GM12873 (cell line): ENCODE measurements at regions not wholly inside any gene's neighbourhood (a gene's known extent, or its start where the extent isn't known, plus 50 kb on each side); places are given as distances from the start of the nearest gene placed in this dataset.

Experiments used
- TF ChIP-seq, protein P1 (sequence below): IDR thresholded peaks from 2 replicates; pipeline ENCODE4 v1.5.1; 2012; ENCODE audit warnings: low read depth, mild to moderate bottlenecking, moderate library complexity, low read length, control low read depth; ENCODE audit not compliant: insufficient read depth; ENCODE audit errors: missing control alignments

DNA sequence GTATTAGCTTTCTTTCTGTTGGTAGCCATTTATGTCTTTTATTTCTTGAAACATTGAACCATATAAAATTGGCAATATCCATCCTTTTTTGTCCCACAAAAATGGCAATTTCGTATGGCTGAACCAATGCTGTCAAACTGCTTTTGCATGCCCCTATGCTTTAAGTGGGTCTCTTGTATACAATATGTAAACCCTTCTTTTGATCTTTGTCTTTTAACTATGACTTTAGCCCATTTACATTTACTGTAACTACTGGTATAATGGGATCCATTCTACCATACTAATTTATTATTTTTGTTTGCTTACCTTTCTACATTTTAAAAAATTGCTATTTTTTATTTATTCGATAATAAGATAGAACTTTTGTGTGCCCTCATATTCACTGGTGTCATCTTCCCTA, 93.4 kb downstream of the TENT4A start:
- TF ChIP-seq, protein P1, sequence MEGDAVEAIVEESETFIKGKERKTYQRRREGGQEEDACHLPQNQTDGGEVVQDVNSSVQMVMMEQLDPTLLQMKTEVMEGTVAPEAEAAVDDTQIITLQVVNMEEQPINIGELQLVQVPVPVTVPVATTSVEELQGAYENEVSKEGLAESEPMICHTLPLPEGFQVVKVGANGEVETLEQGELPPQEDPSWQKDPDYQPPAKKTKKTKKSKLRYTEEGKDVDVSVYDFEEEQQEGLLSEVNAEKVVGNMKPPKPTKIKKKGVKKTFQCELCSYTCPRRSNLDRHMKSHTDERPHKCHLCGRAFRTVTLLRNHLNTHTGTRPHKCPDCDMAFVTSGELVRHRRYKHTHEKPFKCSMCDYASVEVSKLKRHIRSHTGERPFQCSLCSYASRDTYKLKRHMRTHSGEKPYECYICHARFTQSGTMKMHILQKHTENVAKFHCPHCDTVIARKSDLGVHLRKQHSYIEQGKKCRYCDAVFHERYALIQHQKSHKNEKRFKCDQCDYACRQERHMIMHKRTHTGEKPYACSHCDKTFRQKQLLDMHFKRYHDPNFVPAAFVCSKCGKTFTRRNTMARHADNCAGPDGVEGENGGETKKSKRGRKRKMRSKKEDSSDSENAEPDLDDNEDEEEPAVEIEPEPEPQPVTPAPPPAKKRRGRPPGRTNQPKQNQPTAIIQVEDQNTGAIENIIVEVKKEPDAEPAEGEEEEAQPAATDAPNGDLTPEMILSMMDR = no peak

DNA sequence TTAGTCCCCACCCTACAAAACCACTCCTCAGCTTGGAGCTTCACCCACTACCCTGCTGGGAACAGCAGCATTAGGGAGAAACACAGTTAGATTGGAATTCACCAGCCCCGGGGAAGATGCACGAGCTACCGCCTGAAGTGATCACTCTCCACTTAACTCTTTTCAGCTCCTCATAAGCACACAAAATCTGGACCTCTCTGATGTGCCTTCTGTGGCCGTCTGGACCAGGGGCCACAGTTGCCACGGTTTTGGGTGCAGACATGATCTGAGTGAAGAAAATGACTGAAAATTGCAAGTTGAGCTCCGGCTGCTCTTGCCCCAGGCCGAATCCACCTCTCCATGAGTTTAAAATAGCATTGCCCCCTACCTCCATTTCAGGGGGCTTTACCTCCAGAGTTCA, 95.2 kb downstream of the TENT4A start:
- TF ChIP-seq, protein P1 = no peak

DNA sequence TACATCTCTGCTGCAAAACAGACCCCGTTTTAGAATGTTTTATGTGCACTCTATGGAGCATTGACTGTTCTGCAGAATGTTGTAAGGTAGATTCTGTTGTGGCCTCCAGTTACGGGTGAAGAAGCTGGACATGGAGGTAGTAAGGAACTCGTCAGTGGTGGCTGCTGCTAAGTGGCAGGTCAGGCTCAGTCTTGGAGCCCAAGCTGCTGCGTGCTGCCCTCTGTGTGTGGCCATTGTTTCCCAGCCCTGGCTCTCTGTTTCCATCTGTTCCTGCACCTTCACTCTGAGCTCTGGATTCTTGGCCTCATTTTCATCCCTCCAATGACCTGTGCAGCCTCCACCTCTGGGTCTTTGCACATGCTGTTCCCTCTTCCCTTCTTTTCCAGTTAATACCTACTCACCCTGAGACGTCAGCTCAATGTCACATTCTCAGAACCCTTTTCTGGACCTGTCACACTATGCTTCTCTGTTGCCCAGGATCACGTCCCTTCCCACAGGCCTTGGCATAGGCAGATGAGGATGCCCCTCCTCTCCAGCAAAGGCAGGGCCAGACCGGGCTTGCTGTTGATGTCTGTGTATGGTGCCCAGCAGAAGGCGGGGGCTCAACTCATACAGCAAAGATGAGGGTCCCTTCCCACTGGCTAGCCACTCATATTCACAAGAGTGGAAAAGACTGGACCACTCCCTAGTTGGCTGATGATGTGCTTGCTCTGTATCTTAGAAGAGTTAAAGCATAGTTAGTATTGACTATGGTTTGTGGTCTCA, 97.6 kb downstream of the TENT4A start:
- TF ChIP-seq, protein P1 = no peak

DNA sequence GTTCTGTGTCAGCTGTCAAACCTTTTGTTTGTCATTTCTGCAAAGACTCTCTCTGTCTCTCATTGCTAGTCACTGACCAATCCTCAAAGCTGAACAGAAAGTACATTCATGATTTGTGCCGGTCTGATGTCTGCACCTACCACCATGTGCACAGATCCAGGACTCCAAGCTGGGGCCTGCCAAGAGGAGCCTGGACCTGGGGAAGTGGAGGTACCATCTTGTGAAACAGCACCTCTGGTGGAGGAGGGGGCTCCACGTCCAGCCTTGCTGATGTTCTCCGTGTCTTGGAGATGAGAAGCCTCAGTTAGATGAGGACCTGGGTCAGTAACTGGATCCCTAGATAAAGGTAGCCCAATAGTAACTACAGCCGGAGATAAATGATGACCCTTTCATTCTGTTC, 98.9 kb downstream of the TENT4A start:
- TF ChIP-seq, protein P1 = no peak

- TF ChIP-seq, protein P1 = no peak
These were observed 99.8 kb downstream of the TENT4A start for GRCh38 chr5:6812800-6813731.

DNA sequence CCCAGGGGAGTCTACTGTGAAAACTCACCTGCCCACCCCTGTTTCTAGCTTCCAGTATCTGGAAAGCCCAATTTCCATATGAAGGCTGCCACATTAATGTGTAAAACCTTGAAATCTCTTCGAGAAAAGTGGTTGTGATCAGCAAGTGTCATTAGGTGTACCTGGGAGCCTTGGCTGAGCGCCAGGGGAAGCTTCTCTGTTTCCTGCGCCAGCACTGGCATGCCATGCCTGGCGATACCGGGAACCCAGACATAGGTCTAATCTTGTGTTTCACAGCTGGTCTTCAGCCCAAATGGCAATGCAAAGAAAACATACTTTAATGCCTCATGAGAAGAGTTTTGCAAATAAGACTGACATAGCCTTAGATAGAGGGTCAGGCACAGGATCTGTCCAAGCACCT, 101.6 kb downstream of the TENT4A start:
- TF ChIP-seq, protein P1 = no peak
